Stimulated activated CD4-positive, alpha-beta T cell treated with anti-CD3 and anti-CD28 coated beads, Interleukin-15, amount 100 ng/mL, for 24 hours (primary cell): ENCODE measurements at regions not wholly inside any gene's neighbourhood (a gene's known extent, or its start where the extent isn't known, plus 50 kb on each side); places are given as distances from the start of the nearest gene placed in this dataset.
"Not testable (repeated sequence)": the region's sequence is repeated elsewhere in the genome, so short reads cannot be mapped to it uniquely, and the experiment has no call there.

Experiments used
- DNase-seq: peaks from one replicate; pipeline ENCODE4 v3.0.0-alpha.2; 2020

DNA sequence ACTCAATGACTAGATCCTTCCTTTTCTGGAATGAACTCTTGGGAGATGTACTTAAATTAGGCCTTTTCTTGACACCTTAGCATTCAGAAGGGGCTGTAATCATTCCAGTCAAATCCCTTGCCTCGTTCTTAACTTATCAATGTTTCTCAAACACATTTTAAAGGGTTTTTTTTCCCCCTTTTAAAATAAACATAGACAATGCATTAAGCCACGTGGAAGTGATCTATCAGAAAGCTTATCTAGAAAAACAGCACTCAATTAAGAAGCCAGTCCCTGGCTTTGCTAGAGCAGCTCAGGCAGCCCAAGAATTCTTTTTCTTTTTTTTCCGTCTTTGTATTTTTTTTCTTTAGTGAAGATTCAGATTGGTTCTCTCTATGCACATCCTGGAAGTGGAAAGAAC is 118.2 kb downstream of the PCDH7 start:
- no peak for DNase-seq

DNA sequence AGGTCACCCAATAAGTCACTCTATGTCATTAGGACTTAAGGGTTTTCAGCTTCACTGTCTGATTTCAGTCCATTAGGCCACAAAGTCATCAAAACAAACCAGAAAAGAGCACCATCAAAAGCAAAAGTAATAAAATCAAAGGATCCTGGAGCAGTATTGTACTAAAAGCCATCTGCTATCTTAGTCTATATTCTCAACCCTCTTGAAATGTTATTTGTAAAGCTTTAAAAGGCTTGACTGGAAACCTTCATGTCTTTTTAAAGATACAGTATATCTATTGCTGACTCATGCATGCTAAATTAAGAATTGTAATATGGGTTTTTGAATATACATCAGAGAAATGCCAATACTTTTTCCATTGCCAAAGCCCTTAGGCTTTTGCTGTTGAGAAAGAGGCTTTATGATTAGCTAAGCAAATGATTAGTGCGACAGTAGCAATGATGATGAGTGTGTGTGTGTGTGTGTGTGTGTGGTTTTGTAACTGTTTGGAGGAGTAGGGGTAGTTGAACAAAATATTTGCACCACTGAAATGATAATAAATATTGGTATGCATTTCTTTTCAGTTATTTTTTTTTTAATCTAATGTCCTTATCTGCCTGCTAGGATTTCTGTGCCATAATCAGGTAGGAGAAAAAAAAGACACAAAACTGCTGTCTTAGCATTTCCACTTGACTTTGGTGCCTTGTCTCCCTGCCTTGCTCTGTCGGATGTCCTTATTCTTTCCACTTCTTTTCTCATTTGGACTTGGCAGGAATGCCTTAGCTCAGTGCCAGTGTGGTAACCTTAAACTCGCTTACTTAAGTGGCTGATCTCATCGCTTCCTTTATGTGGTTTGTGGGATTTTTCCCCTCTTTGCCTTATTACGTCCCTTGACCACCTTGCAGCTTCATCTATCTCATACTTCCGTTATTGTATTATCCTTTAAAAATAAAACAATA is 119.7 kb downstream of the PCDH7 start:
- no peak for DNase-seq

DNA sequence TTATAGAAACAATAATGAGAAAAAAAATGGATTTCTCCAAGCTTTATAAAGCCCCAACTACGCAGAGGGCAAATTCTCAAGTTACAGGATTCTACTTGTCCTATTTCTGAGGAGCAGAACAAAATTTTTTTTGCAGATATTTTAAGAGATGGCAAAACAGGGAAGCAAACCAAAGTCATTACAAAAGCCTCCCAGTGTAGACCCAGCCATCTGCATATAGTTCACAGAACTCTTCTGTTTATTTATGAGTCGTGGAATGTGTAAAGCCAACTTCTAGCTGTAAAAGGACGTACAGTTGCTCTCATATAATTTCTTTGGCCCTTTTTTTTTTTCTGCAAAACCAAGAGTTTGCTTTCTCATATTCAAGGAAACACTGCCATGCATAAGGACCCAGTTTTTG is 120.4 kb downstream of the PCDH7 start:
- no peak for DNase-seq

DNA sequence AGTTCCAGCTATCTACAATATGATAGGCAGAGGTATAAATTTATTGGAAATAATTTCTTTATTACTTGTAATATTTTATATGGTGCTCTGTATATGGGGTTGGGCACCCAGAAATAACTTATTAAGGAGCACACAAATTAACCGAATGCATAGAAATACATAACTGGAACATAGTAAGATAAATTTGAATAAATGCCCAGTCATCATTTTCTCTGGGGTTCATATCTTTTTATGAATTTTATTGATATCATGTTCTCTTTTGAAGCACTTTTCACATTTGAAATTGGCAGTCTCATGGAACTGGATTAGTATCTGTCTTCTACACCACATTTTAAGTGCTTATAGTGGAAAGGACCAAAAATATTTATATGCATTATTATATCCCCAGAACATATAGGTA is 122.0 kb downstream of the PCDH7 start:
- DNase-seq, result no peak

DNA sequence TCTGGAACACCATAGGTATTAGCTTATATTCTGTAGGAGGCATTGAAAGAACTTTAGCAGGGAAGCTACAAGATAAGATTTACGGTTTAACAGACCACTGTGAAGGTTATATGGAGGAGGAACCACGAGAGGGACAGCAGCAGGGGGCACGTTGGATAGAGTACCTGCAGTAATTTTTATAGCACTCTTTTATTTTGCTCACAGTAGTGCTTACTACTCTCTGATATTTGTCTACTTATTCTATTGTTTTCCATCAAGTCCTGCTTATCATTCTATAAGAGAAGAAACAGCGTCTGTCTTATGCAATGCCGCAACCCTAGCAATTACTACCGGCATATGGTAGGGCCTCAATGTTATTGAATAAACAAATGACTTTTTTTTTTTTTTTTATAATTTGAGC is 122.5 kb downstream of the PCDH7 start:
- no peak for DNase-seq

DNA sequence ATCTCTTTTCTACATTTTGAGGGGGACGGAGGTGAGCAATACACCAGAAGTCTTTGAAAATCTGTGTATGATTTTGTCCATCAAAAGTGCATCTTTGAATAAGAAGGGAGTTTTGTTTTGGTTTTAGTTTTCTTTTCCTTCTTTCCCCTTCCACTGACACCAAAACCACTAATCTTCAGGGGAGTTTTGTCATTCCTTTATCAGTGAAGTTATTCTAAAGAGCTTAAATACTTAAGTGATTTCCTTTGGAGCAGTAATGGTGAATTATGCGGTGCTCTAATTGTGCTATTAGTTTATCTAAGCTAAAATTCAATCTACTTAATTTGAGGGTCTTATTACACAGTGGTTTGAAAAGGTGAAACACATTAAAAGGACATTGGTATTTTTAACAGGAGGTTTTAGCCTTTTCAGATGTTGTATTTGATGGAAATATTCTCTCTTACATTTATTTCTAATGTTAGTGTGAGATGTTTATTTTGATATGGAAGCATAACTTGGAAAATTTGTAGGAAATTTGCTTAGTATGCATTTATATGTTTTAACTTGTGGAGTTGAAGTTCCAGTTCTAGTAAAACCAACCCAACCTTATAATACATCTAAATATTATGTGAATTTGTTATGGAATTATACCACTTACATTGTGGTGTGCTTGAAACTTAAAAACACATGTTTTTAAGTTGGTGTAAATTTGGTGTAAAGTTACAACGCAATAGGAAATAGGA is 124.9 kb downstream of the PCDH7 start:
- no peak for DNase-seq

DNA sequence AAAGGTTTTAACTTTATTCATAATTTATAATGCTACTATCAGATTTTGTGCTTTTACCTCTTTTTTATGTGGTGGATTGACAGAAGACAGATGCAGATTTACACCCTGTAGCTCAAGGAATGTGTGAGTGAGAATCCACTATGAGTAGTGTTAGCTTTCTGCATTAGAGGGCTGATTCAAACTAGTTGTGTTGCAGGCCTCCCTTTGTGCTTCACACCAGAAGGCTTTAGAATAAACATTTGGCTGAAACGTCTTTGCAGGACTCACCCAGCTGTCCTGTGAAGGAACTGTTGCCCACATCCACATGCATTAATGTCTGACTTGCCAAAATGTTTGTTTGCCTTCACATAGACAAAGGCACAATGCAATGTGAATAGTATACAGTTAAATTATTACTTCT is 127.0 kb downstream of the PCDH7 start:
- DNase-seq, result no peak

DNA sequence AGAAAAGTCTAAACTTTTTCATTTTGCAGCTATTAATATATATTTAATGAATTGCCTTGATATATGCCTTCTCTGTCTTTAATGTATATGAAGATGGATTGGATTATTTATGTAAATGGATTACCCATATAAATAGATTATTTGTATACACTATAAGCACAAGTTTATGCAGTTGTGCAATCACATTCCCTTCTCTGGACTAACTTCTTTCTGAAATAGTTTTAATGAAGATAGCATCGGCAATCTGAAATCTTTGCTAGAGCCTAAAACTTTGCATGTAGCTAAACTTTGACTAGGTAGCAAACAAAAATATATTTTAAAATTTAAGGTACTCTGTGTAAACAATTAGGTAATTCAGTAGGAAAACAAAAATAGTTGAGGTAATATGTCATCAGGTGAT is 127.8 kb downstream of the PCDH7 start:
- no peak for DNase-seq

DNA sequence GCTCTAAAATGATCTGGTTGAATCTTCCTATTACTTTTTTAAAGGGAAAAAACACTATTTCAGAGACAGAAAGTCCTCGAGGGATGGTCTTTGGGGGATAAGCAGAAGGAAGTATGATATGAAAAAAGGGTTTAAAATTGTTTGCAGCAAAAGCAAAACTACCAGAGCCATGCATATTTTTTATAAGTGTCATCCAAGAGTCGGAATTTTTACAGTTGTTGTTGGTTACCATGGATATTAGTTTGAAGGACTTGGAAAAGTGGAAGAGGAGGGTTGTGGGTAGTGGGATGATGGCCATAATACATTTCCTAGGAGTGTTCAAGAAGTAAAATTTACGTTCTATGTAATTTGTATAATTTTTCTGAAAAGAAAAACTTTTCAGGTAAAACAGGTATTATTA is 134.4 kb downstream of the PCDH7 start:
- no peak for DNase-seq

DNA sequence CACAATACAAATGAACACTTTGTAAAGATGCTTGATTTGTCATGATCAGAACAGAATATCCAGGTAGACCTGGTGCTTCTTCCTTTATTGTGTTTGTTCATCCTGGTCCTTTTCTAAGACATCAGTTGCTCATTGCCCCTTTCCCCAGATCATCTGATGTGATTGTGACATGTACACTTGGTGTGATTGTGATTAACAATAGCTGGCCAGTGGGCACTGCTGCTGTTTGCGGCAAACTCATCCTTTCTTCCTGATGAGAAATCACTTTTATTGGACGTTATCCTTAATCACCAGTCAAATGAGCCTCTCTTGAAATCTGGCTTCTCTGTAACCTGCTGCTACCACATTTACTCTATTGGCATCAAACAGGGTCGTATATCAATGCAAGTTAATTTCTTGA is 135.1 kb downstream of the PCDH7 start:
- DNase-seq, result no peak

DNA sequence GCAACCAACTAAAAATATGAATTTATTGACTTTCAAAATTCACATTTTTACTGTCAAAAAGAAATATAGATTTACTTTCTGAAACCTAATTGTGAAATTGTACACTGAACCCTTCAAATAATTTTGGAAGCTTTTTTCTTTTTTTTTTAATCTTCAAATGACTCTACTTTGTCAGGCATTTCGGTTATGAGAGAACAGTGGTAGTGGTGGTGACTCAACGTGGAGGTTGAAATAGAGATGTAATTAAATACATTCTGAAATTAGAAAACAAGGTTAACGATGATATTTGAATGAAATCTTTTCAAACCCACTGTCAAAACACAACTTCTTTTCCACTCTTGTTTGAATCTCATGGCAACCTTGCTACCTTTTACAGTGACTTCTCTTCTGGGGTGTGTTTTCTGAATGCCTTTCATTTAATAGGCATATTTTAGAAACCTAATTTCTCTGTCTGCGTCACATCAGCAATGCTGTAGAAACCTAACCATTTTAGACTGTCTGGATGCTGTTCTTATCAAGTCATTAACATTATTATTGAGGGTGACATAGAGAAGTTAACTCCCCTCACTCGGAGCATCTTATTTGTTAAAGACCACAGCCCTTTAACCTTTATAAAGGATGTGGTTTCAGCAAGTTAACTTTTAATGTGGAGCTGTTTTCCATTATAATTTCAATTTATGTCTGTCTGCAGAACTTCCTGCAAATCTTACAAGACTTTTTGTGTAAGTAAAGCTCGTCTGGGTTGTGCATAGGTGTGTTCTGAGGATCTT is 136.8 kb downstream of the PCDH7 start:
- no peak for DNase-seq

DNA sequence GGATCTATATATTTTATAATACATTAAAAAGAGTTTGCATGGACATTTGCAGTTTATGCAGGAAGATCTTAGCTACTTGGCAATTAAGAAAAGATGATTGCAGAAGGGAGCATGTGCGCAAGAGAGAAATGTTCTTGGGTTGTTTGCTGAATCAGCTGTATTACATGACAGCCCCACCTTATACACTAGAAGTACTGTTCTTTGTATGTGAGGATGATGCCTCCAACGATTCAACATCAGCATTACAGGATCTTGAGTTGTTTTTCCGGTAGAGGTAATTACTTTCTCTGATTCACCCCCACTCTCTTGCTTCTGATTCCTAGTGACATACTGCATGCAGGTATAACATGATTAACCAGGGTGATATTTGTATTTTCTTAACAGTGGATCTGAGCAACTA is 140.8 kb downstream of the PCDH7 start:
- DNase-seq, result no peak

DNA sequence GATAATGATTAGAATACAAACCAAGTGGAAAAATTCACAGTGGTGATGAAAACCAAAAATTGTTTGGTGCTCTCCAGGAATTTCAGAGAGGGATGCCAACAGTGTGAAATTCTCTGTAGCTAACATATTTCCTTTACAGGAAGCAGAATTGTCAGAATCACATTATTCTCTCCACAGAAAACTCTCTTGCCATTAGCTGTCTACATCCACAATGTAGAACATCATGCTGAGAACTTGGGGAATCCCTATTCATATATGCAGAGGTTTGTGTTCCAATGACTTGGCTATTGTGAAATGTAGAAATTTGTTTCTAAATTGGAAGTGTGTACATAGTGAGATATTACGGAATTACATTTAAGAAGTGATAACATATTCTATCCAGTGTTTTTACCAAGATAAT is 142.0 kb downstream of the PCDH7 start:
- DNase-seq, result no peak

DNA sequence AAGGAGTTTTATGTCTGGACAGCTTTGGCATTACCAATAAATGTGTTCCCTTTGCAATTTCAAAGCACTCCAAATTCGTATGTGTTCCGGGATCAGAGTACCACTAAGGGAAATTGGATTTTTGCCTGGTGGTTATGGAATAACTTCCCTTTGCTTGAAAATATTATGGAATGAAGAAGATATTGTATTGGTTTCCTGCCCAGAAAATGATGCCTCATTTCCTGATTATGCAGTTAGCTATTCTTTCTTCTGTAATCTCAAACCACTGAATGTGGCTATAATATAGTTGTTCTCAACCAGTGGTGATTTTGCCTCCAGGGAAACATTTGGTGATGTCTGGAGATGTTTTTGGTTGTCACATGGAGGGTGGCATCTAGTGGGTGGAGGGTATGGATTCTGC is 142.9 kb downstream of the PCDH7 start:
- no peak for DNase-seq

DNA sequence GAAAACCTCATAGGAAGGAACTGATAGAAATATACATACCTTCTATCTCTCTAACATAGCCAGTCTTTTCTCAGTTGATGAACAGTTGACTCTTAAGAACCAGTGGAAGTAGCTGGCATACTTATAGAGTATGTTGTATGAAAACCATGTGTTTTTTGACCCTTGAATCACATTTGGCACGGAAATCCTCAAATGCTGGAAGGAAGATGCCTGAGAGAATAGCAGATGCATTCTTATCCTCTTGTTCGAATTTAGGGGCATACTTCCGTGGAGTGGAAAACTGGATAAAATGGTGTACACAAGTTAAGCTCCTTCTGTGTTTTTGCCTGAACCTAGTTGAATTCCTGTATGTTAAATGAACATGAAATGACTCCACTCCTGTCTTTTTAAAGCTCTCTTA is 145.5 kb downstream of the PCDH7 start:
- no peak for DNase-seq

DNA sequence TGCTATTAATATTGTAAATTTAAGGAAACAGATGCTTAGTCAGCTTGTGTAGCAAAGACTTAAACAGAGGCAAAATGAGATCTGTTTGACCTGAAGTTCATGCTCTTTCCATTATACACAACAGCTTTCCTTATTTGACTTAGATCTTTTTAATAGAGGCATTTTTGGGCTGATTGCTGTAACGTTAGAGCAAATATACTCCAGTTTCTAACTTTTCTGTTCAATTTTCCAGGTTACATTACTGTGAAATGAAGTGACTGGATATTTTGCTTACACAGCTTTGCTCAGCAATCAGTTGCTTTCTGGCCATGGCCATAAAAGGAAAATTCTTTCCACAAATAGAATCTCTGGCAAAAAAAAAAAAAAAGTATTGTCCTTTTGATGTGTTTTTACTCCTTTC is 146.2 kb downstream of the PCDH7 start:
- DNase-seq, result no peak

DNA sequence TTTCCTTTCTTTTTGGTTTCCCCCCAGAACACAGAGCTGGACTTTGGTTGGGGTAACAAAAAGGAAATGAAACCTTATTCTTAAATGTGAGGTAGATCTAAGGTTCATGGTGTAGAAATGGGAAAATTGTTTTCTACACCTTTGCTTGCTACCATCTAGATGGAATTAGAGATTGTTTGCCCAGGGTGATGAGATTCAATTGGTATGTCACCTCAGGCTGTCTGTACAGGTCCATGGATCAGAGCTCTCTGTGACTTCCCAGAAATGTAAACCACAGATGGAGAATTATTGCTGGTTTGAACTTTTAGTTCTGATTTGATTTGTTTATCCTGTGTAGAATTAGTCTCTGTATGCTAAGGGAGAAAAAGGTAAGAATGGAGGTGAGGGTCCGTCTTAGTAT is 146.7 kb downstream of the PCDH7 start:
- DNase-seq, result no peak

DNA sequence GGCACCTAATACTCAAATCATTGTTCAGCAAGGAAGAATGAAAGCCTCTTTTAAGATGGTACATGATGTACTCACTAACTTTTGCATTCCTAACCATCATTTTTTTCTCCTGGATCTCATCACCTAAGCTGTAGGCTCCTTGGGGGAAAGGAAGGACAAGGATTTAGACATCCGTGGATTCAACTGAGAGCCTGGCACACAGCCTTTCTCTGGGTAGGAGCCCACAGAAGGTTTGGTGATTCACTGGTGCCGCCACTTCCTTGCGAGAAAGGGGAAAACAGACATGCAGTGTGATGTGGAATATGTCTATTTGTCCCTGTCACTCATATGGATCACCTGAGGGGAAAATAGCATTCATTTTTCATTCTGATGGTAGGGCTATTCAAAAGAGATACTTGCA is 147.3 kb downstream of the PCDH7 start:
- DNase-seq, result no peak

DNA sequence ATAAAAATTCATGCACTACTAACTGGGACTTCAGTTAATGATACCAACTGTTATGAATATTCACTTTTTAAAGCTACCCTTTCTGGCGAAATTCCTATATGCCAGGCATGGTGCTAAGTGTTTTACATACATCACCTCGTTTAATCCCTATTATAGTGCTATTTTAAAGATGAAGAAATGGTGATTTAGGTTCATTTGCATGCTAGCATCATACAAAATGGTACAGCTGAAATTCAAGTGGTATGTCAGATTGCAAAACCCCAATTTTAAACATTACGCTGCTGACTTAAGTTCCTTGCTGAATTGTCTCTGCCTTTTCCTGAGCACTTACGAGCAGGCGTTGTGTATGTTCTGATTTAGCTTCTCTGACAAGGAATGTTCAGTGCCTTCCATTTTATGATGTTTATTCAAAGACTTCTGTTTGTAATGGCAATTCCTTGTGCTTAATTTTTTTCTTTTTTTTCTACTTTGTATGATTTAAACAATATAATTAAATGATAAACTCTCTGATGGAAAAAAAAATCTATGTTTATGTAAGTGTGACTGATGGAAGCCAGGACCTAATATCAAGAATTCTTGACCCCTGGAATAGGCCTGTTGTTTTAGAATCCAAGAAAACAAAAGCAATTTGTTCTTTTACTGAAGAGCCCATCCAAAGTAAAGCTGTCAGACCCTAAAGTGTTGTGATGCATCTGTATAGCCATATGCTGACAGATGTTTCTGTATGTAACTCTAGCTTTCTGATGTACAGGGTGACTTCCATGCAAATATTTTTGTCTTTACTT is 148.1 kb downstream of the PCDH7 start:
- DNase-seq, result no peak

DNA sequence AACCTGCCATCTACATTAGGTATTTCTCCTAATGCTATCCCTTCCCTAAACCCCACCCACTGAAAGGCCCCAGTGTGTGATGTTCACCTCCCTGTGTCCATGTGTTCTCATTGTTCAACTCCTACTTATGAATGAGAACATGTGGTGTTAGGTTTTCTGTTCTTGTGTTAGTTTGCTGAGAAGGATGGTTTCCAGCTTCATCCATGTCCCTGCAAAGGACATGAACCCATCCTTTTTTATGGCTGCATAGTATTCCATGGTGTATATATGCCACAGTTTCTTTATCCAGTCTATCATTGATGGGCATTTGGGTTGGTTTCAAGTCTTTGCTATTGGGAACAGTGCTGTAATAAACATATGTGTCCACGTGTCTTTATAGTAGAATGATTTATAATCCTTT is 149.2 kb downstream of the PCDH7 start:
- not testable (repeated sequence) for DNase-seq

DNA sequence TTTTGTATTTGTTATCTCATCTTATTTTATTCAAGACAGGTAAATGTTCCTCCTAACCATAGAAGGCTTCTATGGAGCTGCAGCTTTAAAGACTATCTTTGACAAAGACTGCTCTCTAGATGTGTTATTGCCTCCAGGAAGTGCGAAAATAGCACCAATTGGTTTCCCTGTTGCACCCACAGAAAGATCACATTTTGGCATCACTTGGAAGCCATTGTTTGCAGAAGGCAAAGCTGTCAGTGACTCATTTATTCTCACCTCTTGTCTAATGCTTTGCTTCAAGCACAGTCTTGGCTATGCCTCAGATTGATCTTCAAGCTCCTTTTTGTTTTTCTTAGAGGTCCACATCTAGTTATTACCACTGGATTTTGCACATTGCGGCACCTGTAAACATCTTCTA is 150.3 kb downstream of the PCDH7 start:
- no peak for DNase-seq

DNA sequence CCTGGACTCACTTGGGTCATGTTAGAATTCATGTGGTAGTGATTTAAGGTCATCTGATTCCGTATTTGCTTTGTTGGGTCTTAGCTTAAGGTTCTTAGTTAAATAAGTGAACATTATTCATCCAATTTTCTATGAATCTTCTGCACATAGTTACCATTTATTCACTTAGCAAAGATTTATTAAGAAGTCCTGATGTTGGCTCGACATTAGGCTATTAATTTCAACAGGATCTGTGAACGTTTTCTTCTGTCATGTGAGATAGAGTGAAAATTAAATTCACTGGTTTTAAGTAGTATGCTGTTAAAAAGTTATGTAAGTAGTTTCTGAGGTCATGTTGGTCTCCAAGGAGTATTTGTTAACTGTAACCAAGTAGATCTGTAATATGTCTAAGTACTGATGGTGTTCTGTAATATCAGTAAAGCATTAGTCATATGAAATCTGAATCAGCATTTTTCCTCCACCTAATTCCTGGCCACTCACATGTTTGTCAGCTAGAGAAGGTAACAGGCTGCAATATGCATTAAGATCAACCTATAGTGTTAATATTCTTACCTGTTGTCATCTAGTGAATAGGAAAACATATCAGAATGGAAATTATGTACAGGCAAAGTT is 155.6 kb downstream of the PCDH7 start:
- no peak for DNase-seq
